Muscle of back (tissue), 3 donors: ENCODE measurements at regions not wholly inside any gene's neighbourhood (a gene's known extent, or its start where the extent isn't known, plus 50 kb on each side); places are given as distances from the start of the nearest gene placed in this dataset.

ENCODE experiments used
- DNase-seq, 3 donors: peaks; one replicate each; pipeline versions ENCODE4 v3.0.0 to v3.0.0-alpha.2; 2013

GRCh38 chr2:222993920-222994650 lies 57.9 kb upstream of the KCNE4 start:
- peak; percentile 88 to 95 (median 94) for DNase-seq

DNA sequence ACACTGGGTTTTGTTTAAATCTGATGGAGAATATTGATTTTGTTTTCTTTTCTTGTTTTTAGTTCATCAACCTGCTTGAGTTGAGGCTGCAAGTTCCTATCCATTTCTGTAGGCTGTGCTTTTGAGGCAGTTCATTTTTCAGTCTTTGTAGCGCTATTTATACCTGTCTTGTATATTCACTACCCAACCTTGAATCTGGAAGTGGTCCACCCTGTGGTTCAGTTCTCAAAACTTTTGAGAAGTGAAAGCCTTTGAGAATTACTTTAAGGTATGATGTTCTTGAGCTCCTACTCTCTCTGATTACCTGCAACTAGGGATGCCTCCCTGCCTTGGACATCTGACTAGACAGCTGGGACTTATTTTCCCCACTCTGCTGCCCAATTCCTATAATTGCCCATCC lies 53.5 kb upstream of the KCNE4 start:
- no peak for DNase-seq

- no peak for DNase-seq
Observed at GRCh38 chr2:223000872-223001796, 50.9 kb upstream of the KCNE4 start.

- DNase-seq, result no peak
Observed at GRCh38 chr2:223001797-223002175, 50.2 kb upstream of the KCNE4 start.
